Kidney (tissue), 13 donors: ENCODE measurements at regions not wholly inside any gene's neighbourhood (a gene's known extent, or its start where the extent isn't known, plus 50 kb on each side); places are given as distances from the start of the nearest gene placed in this dataset.
"Not testable (repeated sequence)": the region's sequence is repeated elsewhere in the genome, so short reads cannot be mapped to it uniquely, and the experiment has no call there.

Experiments
- DNase-seq, 5 donors: peaks; one replicate each; pipeline ENCODE4 v3.0.0-alpha.2; 2013 to 2020
- FAIRE-seq: peaks from 2 replicates; lab custom pipeline; 2012; peaks lifted over from hg19 to GRCh38; lab: Jason Lieb, UNC
- H3K27ac ChIP-seq, 2 donors: one replicate each; pipeline ENCODE4 v1.7.0; 2013; ENCODE audit warnings: low read depth in 2 of 2, low read length in 2 of 2, inconsistent platforms in 1 of 2
- H3K27me3 ChIP-seq: one replicate; pipeline ENCODE4 v1.7.1; 2013; ENCODE audit warnings: low read length, inconsistent platforms; ENCODE audit not compliant: control insufficient read depth, insufficient read depth
- H3K36me3 ChIP-seq, 3 donors: one replicate each; pipeline versions ENCODE4 v1.7.0 to v1.7.1; 2013; ENCODE audit warnings: low read length in 3 of 3, control low read depth in 1 of 3, inconsistent platforms in 1 of 3; ENCODE audit not compliant: insufficient read depth in 3 of 3, control insufficient read depth in 2 of 3
- H3K4me1 ChIP-seq, 3 donors: one replicate each; pipeline versions ENCODE4 v1.7.0 to v1.7.1; 2013; ENCODE audit warnings: low read length in 3 of 3, inconsistent platforms in 1 of 3, low read depth in 1 of 3; ENCODE audit not compliant: control insufficient read depth in 2 of 3, insufficient read depth in 2 of 3
- H3K4me3 ChIP-seq, 3 donors: one replicate each; pipeline versions ENCODE4 v1.7.0 to v1.8.1; 2013; ENCODE audit warnings: low read length in 3 of 3, control low read depth in 1 of 3, inconsistent platforms in 1 of 3
- H3K9ac ChIP-seq, 3 donors: one replicate each; pipeline versions ENCODE4 v1.7.0 to v1.7.1; 2013; ENCODE audit warnings: low read length in 3 of 3, control low read depth in 1 of 3, inconsistent platforms in 1 of 3
- H3K9me3 ChIP-seq, 3 donors: one replicate each; pipeline versions ENCODE4 v1.7.0 to v1.7.1; 2013; ENCODE audit warnings: low read length in 3 of 3, control low read depth in 1 of 3, inconsistent platforms in 1 of 3; ENCODE audit not compliant: control insufficient read depth in 2 of 3, insufficient read depth in 1 of 3
- intact Hi-C: fragments of 100-400 bp; cut with DNase I; formaldehyde crosslinking; loops from one replicate; pipeline ENCODE4 v1.11.1; 2022
- TF ChIP-seq, protein P1 (sequence below): IDR thresholded peaks from 3 replicates; pipeline ENCODE4 v1.5.1; 2012; ENCODE audit warnings: mild to moderate bottlenecking, moderate library complexity, borderline replicate concordance; ENCODE audit not compliant: insufficient read depth; ENCODE audit errors: extremely low read depth
- donor health status: control.
- donor health status: control.
- donor health status: control.
- donor health status: control.
- donor health status: control.
- donor health status: DM: yes; HTN: yes; CAD: no.
- donor health status: Normal renal cell carcinoma (clear cell type).

DNA sequence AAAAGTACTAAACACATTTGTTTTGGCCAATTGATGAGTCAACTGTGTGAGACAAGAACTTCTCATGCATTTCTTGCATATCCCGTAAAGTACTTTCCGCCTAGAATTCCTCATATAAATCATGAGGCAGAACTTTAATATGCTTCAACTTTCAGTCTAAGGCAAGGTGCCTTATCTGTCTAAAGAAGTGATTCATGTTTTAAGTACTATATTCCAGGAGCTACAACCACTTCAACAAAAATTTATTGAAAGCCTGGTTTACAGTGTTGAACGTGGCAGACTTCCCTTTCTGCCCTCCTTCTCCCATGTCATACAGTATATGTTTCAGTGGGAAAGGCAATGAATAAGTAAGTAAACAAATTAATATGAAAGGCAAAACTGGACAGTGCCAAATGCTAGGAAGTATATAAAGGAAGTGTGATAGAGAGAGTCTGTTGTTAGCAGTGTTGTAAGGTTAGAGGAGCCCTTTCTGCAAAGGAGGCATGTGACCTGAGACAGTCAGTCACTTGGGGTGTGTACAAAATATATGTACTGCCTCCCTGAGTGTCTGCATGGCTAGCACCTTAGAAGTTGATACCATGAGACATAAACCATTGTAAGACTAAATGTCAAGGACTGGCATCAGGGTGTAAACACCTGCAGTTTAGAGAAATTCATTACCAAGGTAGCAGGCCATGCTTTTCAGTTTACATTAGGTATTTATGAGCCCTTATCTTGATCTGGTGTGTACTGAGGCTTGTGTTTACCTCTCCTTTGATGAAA is 362.2 kb downstream of the SRGAP2C start:
- intact Hi-C loops = no loop called here
- H3K9ac ChIP-seq = no peak overlapping the region
- no peaks in the 10 kb centered on the region for H3K36me3 ChIP-seq
- no peaks in the 10 kb centered on the region for H3K4me1 ChIP-seq
- no peak for FAIRE-seq
- no peak overlapping the region for H3K4me3 ChIP-seq
- H3K27ac ChIP-seq = no peak overlapping the region
- DNase-seq = peak in 3 of 5 donors; percentile 12 to 63 (median 55)
- no peaks in the 10 kb centered on the region for H3K27me3 ChIP-seq
- TF ChIP-seq, protein P1, sequence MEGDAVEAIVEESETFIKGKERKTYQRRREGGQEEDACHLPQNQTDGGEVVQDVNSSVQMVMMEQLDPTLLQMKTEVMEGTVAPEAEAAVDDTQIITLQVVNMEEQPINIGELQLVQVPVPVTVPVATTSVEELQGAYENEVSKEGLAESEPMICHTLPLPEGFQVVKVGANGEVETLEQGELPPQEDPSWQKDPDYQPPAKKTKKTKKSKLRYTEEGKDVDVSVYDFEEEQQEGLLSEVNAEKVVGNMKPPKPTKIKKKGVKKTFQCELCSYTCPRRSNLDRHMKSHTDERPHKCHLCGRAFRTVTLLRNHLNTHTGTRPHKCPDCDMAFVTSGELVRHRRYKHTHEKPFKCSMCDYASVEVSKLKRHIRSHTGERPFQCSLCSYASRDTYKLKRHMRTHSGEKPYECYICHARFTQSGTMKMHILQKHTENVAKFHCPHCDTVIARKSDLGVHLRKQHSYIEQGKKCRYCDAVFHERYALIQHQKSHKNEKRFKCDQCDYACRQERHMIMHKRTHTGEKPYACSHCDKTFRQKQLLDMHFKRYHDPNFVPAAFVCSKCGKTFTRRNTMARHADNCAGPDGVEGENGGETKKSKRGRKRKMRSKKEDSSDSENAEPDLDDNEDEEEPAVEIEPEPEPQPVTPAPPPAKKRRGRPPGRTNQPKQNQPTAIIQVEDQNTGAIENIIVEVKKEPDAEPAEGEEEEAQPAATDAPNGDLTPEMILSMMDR = no peak
- no peaks in the 10 kb centered on the region for H3K9me3 ChIP-seq

DNA sequence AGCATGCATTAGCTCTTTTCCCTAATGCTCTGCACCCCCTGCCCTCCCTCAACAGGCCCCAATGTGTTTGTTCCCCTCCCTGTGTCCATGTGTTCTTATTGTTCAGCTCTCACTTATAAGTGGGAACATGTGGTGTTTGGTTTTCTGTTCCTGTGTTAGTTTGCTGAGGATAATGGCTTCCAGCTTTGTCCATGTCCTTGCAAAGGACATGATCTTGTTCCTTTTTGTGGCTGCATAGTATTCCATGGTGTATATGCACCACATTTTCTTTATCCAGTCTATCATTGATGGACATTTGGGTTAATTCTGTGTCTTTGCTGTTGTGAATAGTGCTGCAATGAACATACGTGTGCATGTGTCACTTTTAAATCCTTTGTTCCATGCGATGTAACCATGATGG is 363.0 kb downstream of the SRGAP2C start:
- DNase-seq, FAIRE-seq, H3K27me3 ChIP-seq, H3K36me3 ChIP-seq, H3K9me3 ChIP-seq, H3K9ac ChIP-seq, H3K27ac ChIP-seq, H3K4me1 ChIP-seq, H3K4me3 ChIP-seq, intact Hi-C loops: not testable (repeated sequence)

DNA sequence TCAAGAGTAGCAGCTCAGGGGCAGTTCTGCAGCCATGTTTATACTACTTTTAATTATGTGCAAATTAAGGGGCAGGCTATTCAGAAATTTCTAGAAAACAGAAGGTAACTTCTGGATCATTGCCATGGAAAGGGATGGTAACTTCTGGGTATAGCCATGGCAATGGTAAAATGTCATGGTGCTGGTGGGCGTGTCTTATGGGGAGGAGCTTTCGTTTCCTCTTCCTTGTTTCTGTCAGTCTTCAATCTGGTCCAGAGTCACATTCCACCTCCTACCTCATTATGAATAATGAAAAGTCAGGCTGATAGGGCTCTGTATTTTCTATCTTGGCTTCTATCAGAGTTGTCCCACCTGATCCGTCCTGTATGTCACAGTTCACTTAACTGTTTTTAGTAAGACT is 366.0 kb downstream of the SRGAP2C start:
- H3K27ac ChIP-seq, intact Hi-C loops, H3K4me3 ChIP-seq, H3K9ac ChIP-seq, H3K36me3 ChIP-seq, DNase-seq, H3K9me3 ChIP-seq, H3K4me1 ChIP-seq, FAIRE-seq, H3K27me3 ChIP-seq: not testable (repeated sequence)

- DNase-seq, H3K27ac ChIP-seq, H3K4me1 ChIP-seq, H3K4me3 ChIP-seq, H3K9ac ChIP-seq, H3K9me3 ChIP-seq, FAIRE-seq, H3K27me3 ChIP-seq, H3K36me3 ChIP-seq, intact Hi-C loops: not testable (repeated sequence)
Observed at GRCh38 chr1:121551491-121551890, 366.7 kb downstream of the SRGAP2C start.

DNA sequence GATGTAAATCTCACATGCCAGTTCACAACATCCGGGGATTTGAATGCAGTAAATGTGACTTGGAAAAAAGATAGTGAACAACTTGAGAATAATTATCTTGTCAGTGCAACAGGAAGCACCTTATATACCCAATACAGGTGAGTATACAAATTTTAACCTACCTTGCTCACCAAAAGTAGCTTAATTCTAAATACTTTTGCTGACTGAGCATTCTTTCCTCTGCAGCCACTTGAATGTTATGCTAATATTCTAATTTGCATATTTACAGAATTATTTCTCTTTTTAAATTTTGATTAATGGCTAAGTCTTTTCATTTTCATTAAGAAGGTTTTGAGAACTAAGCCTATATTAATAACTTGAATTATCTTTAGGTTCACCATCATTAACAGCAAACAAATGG is 371.8 kb downstream of the SRGAP2C start:
- H3K9me3 ChIP-seq, H3K36me3 ChIP-seq, DNase-seq, H3K9ac ChIP-seq, intact Hi-C loops, H3K27ac ChIP-seq, H3K27me3 ChIP-seq, H3K4me1 ChIP-seq, H3K4me3 ChIP-seq: not testable (repeated sequence)
- peak; percentile 42 for FAIRE-seq

- H3K27me3 ChIP-seq, FAIRE-seq, H3K27ac ChIP-seq, DNase-seq, H3K36me3 ChIP-seq, H3K4me1 ChIP-seq, H3K4me3 ChIP-seq, H3K9me3 ChIP-seq, intact Hi-C loops, H3K9ac ChIP-seq: not testable (repeated sequence)
Observed at GRCh38 chr1:121558034-121558433, 373.3 kb downstream of the SRGAP2C start.
